HG02973 (cell line): ENCODE measurements at regions not wholly inside any gene's neighbourhood (a gene's known extent, or its start where the extent isn't known, plus 50 kb on each side); places are given as distances from the start of the nearest gene placed in this dataset.
"Not testable (repeated sequence)": the region's sequence is repeated elsewhere in the genome, so short reads cannot be mapped to it uniquely, and the experiment has no call there.

Source experiments
- ATAC-seq: cut with Tn5 transposase; IDR thresholded peaks from one replicate; pipeline ENCODE4 v1.9.1; 2021; ENCODE audit warnings: moderate library complexity; ENCODE audit not compliant: unreplicated experiment

GRCh38 chr11:112689851-112690250 is 271.4 kb upstream of the NCAM1 start:
- no peak for ATAC-seq

- no peak for ATAC-seq
Observed at GRCh38 chr11:112693781-112694180, 267.4 kb upstream of the NCAM1 start.

- no peak for ATAC-seq
Observed at GRCh38 chr11:112694245-112694644, 267.0 kb upstream of the NCAM1 start.

GRCh38 chr11:112694813-112695212 is 266.4 kb upstream of the NCAM1 start:
- no peak for ATAC-seq

GRCh38 chr11:112697391-112698178 is 263.6 kb upstream of the NCAM1 start:
- ATAC-seq: no peak

- no peak for ATAC-seq
Observed at GRCh38 chr11:112705148-112705547, 256.1 kb upstream of the NCAM1 start.

- ATAC-seq: no peak
Observed at GRCh38 chr11:112706863-112707262, 254.4 kb upstream of the NCAM1 start.

- ATAC-seq: not testable (repeated sequence)
Observed at GRCh38 chr11:112714340-112714739, 246.9 kb upstream of the NCAM1 start.

GRCh38 chr11:112715056-112715455 is 246.2 kb upstream of the NCAM1 start:
- ATAC-seq: no peak

- ATAC-seq: no peak
Observed at GRCh38 chr11:112718483-112718882, 242.7 kb upstream of the NCAM1 start.

GRCh38 chr11:112719736-112720525 is 241.3 kb upstream of the NCAM1 start:
- no peak for ATAC-seq

- no peak for ATAC-seq
Observed at GRCh38 chr11:112722148-112722547, 239.1 kb upstream of the NCAM1 start.

GRCh38 chr11:112722876-112723275 is 238.3 kb upstream of the NCAM1 start:
- ATAC-seq: no peak

GRCh38 chr11:112723676-112724495 is 237.3 kb upstream of the NCAM1 start:
- no peak for ATAC-seq

GRCh38 chr11:112724496-112724790 is 236.8 kb upstream of the NCAM1 start:
- ATAC-seq: no peak

GRCh38 chr11:112725636-112726035 is 235.6 kb upstream of the NCAM1 start:
- no peak for ATAC-seq

- ATAC-seq: no peak
Observed at GRCh38 chr11:112727341-112727841, 233.8 kb upstream of the NCAM1 start.

- no peak for ATAC-seq
Observed at GRCh38 chr11:112728288-112728687, 232.9 kb upstream of the NCAM1 start.

- no peak for ATAC-seq
Observed at GRCh38 chr11:112728716-112729115, 232.5 kb upstream of the NCAM1 start.

- no peak for ATAC-seq
Observed at GRCh38 chr11:112730591-112730990, 230.6 kb upstream of the NCAM1 start.

GRCh38 chr11:112731538-112731937 is 229.7 kb upstream of the NCAM1 start:
- ATAC-seq: no peak
